OCI-LY3 (cell line): ENCODE measurements at regions not wholly inside any gene's neighbourhood (a gene's known extent, or its start where the extent isn't known, plus 50 kb on each side); places are given as distances from the start of the nearest gene placed in this dataset.
A peak's percentile ranks its signal among the peaks of the same experiment; 100 is the strongest.

Experiments used
- H2AFZ ChIP-seq: fragments of 200-600, 300-600 bp; shearing (Covaris generic); 2 replicates; pipeline ENCODE4 v1.6.0; 2014; ENCODE audit warnings: antibody characterized with exemption, low read depth, low read length
- H3K27ac ChIP-seq: fragments of 200-600, 300-600 bp; sonication (generic); 2 replicates; pipeline ENCODE4 v1.5.1; 2014; ENCODE audit warnings: mild to moderate bottlenecking, low read length, moderate library complexity, mixed read lengths
- H3K27me3 ChIP-seq: fragments of 200-600, 300-600 bp; sonication (generic); 2 replicates; pipeline ENCODE4 v1.6.1; 2014; ENCODE audit warnings: low read depth, low read length, mixed read lengths
- H3K36me3 ChIP-seq: fragments of 200-600, 300-600 bp; sonication (generic); replicated peaks from 2 replicates; pipeline ENCODE3; 2014; ENCODE audit warnings: low read depth, low read length, mixed read lengths
- H3K4me1 ChIP-seq: fragments of 300-600, 200-600 bp; sonication (generic); 2 replicates; pipeline ENCODE4 v1.6.1; 2014; ENCODE audit warnings: low read length, mixed read lengths
- H3K4me2 ChIP-seq: fragments of 200-600, 300-600 bp; sonication (generic); 2 replicates; pipeline ENCODE4 v1.6.1; 2014; ENCODE audit warnings: low read length, mixed read lengths
- H3K4me3 ChIP-seq: fragments of 300-600, 200-600 bp; sonication (generic); 2 replicates; pipeline ENCODE4 v1.5.1; 2014; ENCODE audit warnings: antibody characterized with exemption, mild to moderate bottlenecking, low read length, moderate library complexity
- H3K79me2 ChIP-seq: fragments of 300-600, 200-600 bp; shearing (Covaris generic); 2 replicates; pipeline ENCODE4 v1.6.1; 2014; ENCODE audit warnings: mild to moderate bottlenecking, low read length, mixed read lengths
- H3K9ac ChIP-seq: fragments of 300-600, 200-600 bp; shearing (Covaris generic); 2 replicates; pipeline ENCODE4 v1.6.0; 2014; ENCODE audit warnings: mild to moderate bottlenecking, low read length, moderate library complexity
- H3K9me3 ChIP-seq: fragments of 200-600, 300-600 bp; shearing (Covaris generic); 2 replicates; pipeline ENCODE4 v1.6.1; 2014; ENCODE audit warnings: low read length, mixed read lengths; ENCODE audit not compliant: insufficient read depth
- H4K20me1 ChIP-seq: fragments of 200-600, 300-600 bp; sonication (generic); 2 replicates; pipeline ENCODE4 v1.6.1; 2016; ENCODE audit warnings: low read length, mixed read lengths; ENCODE audit not compliant: insufficient read depth
- EZH2phosphoT487 ChIP-seq: fragments of 200-600 bp; shearing (Covaris generic); IDR thresholded peaks from 2 replicates; pipeline ENCODE4 v1.6.1; 2018; ENCODE audit warnings: antibody characterized with exemption, mixed run types, low read depth
- TF ChIP-seq, protein P1 (sequence below): fragments of 200-600, 300-600 bp; sonication (generic); IDR thresholded peaks from 2 replicates; pipeline ENCODE4 v1.5.1; 2014; ENCODE audit warnings: antibody characterized with exemption, low read length, low read depth

DNA sequence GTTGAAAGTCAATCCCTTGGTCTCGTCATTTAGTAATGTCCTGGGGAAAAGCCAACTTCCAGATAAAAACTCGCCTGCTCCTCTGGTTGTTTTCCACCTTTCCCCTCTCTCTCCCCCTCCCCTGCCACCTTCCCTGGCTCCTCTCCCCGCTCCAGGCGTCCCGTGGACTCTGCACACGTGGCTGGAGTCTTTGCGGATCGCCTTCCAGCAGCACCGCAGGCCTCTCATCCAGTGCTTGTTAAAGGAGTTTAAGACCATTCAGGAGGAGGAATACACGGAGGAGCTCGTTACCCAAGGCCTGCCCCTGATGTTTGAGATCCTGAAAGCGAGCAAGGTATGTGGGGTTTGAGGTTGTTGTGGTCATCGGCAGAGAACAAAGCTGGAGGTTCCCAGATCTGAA lies 65.8 kb upstream of the PWP1 start:
- no peak overlapping the region for H3K27ac ChIP-seq
- no peaks in the 10 kb centered on the region for H3K79me2 ChIP-seq
- TF ChIP-seq, protein P1, sequence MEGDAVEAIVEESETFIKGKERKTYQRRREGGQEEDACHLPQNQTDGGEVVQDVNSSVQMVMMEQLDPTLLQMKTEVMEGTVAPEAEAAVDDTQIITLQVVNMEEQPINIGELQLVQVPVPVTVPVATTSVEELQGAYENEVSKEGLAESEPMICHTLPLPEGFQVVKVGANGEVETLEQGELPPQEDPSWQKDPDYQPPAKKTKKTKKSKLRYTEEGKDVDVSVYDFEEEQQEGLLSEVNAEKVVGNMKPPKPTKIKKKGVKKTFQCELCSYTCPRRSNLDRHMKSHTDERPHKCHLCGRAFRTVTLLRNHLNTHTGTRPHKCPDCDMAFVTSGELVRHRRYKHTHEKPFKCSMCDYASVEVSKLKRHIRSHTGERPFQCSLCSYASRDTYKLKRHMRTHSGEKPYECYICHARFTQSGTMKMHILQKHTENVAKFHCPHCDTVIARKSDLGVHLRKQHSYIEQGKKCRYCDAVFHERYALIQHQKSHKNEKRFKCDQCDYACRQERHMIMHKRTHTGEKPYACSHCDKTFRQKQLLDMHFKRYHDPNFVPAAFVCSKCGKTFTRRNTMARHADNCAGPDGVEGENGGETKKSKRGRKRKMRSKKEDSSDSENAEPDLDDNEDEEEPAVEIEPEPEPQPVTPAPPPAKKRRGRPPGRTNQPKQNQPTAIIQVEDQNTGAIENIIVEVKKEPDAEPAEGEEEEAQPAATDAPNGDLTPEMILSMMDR = no peak
- TF ChIP-seq EZH2phosphoT487 = no peak
- no peaks in the 10 kb centered on the region for H3K9me3 ChIP-seq
- H3K36me3 ChIP-seq = no peaks in the 10 kb centered on the region
- no peaks in the 10 kb centered on the region for H4K20me1 ChIP-seq
- no peak overlapping the region for H3K4me2 ChIP-seq
- no peak overlapping the region for H3K4me3 ChIP-seq
- no peak overlapping the region for H2AFZ ChIP-seq
- peaks cover 26% of the 10 kb centered on the region for H3K27me3 ChIP-seq
- no peaks in the 10 kb centered on the region for H3K4me1 ChIP-seq
- H3K9ac ChIP-seq = no peak overlapping the region

DNA sequence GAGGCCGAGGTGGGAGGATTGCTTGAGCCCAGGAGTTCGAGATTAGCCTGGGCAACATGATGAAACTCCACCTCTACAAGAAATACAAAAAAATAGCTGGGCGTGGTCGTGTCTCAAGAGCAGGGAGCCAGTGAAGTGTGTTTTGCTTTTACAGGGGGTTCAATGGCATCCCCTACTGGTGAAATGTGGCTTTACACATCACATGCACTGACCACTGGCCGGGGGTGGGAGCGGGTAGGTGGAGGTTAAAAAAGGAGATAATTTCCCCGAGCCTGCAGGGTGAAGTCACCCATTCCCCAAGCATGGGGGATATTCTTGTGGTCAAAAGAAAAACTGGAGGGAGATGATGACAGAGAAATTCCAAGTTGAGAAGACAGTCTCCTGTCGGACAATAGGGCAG lies 63.6 kb upstream of the PWP1 start:
- H4K20me1 ChIP-seq = no peaks in the 10 kb centered on the region
- no peak overlapping the region for H3K4me2 ChIP-seq
- no peak for TF ChIP-seq EZH2phosphoT487
- TF ChIP-seq, protein P1 = peak; percentile 51
- H3K79me2 ChIP-seq = no peaks in the 10 kb centered on the region
- no peaks in the 10 kb centered on the region for H3K9me3 ChIP-seq
- no peaks in the 10 kb centered on the region for H3K4me1 ChIP-seq
- H3K27me3 ChIP-seq = peaks cover 6% of the 10 kb centered on the region; the same call in 1 of the 2 replicates
- no peak overlapping the region for H3K27ac ChIP-seq
- no peak overlapping the region for H2AFZ ChIP-seq
- H3K36me3 ChIP-seq = no peaks in the 10 kb centered on the region
- H3K9ac ChIP-seq = no peak overlapping the region
- no peak overlapping the region for H3K4me3 ChIP-seq

DNA sequence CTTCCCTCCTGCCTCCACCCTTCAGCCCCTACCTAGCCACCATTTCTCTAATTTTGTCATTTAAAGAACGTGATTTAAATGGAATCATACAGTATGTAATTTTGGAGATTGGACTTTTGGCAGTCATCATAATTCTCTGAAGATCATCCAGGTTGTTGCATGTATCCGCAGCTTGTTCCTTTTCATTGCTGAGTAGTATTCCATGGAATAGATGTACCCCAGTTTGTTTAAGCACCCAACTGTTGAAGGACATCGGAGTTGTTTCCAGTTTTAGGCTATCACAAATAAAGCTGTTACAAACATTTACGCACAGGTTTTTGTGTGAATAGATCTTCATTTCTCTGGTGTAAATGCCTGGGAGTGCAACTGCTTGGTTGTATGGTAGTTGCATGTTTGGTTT lies 61.1 kb upstream of the PWP1 start:
- Histone ChIP-seq H2AFZ (no peak overlapping the region), H3K27ac (no peak overlapping the region), H4K20me1 (no peaks in the 10 kb centered on the region), H3K79me2 (no peaks in the 10 kb centered on the region), H3K27me3 (no peaks in the 10 kb centered on the region; the same call in none of the 2 replicates), H3K4me2 (no peak overlapping the region), H3K4me1 (no peaks in the 10 kb centered on the region), H3K4me3 (no peak overlapping the region), H3K36me3 (no peaks in the 10 kb centered on the region), H3K9me3 (no peaks in the 10 kb centered on the region), H3K9ac (no peak overlapping the region)
- TF ChIP-seq, protein P1 = no peak
- no peak for TF ChIP-seq EZH2phosphoT487

DNA sequence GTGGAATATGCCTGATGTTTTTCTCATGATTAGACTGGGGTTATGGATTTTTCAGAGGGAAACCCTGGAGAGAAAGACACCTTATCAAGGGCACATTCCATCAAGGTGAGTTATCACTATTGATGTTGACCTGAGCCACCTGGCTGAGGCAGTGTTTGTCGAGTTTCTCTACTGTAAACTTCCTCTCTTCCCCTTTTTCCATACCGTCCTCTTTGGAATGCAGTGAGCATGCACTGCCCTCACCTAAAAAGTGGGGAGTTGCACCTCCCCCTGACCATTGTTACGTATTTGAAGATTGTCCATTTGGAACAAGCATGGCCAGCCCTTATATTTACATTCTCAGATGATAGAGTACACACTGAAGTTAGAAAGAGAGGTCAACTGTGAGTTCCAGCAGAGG lies 53.9 kb upstream of the PWP1 start:
- Histone ChIP-seq H4K20me1 (no peaks in the 10 kb centered on the region), H3K36me3 (no peaks in the 10 kb centered on the region), H3K4me3 (no peak overlapping the region), H3K4me1 (no peaks in the 10 kb centered on the region), H2AFZ (no peak overlapping the region), H3K27me3 (peaks cover 9% of the 10 kb centered on the region), H3K27ac (no peak overlapping the region), H3K9ac (no peak overlapping the region), H3K4me2 (no peak overlapping the region), H3K9me3 (no peaks in the 10 kb centered on the region), H3K79me2 (no peaks in the 10 kb centered on the region)
- TF ChIP-seq, protein P1 = no peak
- no peak for TF ChIP-seq EZH2phosphoT487
